Parathyroid adenoma (tissue), 2 donors: ENCODE measurements at regions not wholly inside any gene's neighbourhood (a gene's known extent, or its start where the extent isn't known, plus 50 kb on each side); places are given as distances from the start of the nearest gene placed in this dataset.
"Not testable (repeated sequence)": the region's sequence is repeated elsewhere in the genome, so short reads cannot be mapped to it uniquely, and the experiment has no call there.

Experiments
- H2AFZ ChIP-seq: fragments of 300-600 bp; sonication (generic); one replicate; pipeline ENCODE4 v1.7.0; 2017; ENCODE audit warnings: antibody characterized with exemption, mild to moderate bottlenecking
- H3K27ac ChIP-seq: fragments of 300-600 bp; sonication (generic); one replicate; pipeline ENCODE4 v1.7.0; 2017
- H3K27me3 ChIP-seq: fragments of 300-600 bp; sonication (generic); one replicate; pipeline ENCODE4 v1.7.0; 2017; ENCODE audit warnings: low read length; ENCODE audit not compliant: control insufficient read depth, insufficient read depth
- H3K36me3 ChIP-seq: fragments of 300-600 bp; sonication (generic); one replicate; pipeline ENCODE4 v1.7.0; 2017; ENCODE audit warnings: low read length; ENCODE audit not compliant: control insufficient read depth, insufficient read depth
- H3K4me1 ChIP-seq: fragments of 300-600 bp; sonication (generic); one replicate; pipeline ENCODE4 v1.7.0; 2017; ENCODE audit warnings: control low read depth
- H3K4me2 ChIP-seq: fragments of 300-600 bp; sonication (generic); one replicate; pipeline ENCODE4 v1.7.0; 2017; ENCODE audit warnings: low read length
- H3K4me3 ChIP-seq: fragments of 300-600 bp; sonication (generic); one replicate; pipeline ENCODE4 v1.7.0; 2017; ENCODE audit warnings: low read depth, low read length
- H3K79me2 ChIP-seq: fragments of 300-600 bp; sonication (generic); one replicate; pipeline ENCODE4 v1.7.0; 2017; ENCODE audit warnings: control low read depth
- H3K9ac ChIP-seq: fragments of 300-600 bp; sonication (generic); one replicate; pipeline ENCODE4 v1.7.0; 2017; ENCODE audit warnings: mild to moderate bottlenecking
- H3K9me3 ChIP-seq: fragments of 300-600 bp; sonication (generic); one replicate; pipeline ENCODE4 v1.7.0; 2017; ENCODE audit warnings: low read length; ENCODE audit not compliant: control insufficient read depth
- TF ChIP-seq, protein P1 (sequence below): fragments of 300-600 bp; sonication (generic); IDR thresholded peaks from one replicate; pipeline ENCODE4 v1.7.0; 2017; ENCODE audit warnings: antibody characterized with exemption, mild to moderate bottlenecking
- donor health status: primary hyperparathyroidism.

DNA sequence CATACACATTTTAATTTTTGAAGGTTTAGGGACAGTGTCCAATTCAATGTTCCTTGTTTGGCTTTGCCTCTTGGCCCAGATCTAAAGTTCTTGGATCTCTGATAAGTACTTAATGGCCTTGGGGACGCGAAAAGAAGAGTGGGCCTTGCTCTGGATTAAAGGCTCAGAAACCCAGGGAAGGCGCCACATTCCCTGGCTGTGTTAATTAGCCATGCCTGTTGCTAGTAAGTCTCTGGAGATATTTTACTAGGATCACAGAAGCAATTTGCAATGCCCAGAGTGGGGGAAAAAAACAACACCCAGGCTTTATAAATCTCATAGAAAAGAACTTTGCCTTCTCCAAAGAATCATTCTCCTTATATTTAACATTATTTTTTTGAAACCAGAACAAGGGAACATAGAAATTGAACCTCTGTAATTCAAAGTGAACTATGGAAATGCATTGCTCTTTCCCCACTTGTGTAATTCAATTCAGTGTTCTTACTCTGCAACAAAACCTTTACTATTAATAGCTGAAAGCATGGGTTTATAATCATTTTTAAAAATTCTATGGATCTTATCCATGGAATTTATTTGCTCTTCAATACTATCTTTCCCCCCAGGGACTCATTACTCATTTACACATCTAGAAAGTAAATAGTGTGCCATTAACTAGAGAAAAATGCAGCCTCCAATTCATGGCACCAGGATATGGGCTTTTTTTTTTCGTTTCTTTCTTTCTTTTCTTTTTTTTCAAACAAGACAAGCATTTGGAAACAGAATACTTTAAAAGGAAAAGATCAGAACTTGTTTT, 172.2 kb upstream of the ANKRD55 start:
- Histone ChIP-seq H3K36me3 (no peaks in the 10 kb centered on the region), H3K9me3 (no peaks in the 10 kb centered on the region), H2AFZ (peak overlapping the region; percentile 12), H3K4me2 (no peak overlapping the region), H3K27me3 (no peaks in the 10 kb centered on the region), H3K27ac (no peak overlapping the region), H3K4me3 (no peak overlapping the region), H3K79me2 (no peaks in the 10 kb centered on the region), H3K9ac (no peak overlapping the region), H3K4me1 (peaks cover 12% of the 10 kb centered on the region)
- TF ChIP-seq, protein P1, sequence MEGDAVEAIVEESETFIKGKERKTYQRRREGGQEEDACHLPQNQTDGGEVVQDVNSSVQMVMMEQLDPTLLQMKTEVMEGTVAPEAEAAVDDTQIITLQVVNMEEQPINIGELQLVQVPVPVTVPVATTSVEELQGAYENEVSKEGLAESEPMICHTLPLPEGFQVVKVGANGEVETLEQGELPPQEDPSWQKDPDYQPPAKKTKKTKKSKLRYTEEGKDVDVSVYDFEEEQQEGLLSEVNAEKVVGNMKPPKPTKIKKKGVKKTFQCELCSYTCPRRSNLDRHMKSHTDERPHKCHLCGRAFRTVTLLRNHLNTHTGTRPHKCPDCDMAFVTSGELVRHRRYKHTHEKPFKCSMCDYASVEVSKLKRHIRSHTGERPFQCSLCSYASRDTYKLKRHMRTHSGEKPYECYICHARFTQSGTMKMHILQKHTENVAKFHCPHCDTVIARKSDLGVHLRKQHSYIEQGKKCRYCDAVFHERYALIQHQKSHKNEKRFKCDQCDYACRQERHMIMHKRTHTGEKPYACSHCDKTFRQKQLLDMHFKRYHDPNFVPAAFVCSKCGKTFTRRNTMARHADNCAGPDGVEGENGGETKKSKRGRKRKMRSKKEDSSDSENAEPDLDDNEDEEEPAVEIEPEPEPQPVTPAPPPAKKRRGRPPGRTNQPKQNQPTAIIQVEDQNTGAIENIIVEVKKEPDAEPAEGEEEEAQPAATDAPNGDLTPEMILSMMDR: no peak

GRCh38 chr5:56402266-56403220, 169.4 kb upstream of the ANKRD55 start:
- no peak overlapping the region for H3K4me3 ChIP-seq
- H3K36me3 ChIP-seq: no peaks in the 10 kb centered on the region
- H3K4me2 ChIP-seq: no peak overlapping the region
- no peaks in the 10 kb centered on the region for H3K9me3 ChIP-seq
- no peak overlapping the region for H3K9ac ChIP-seq
- H3K79me2 ChIP-seq: no peaks in the 10 kb centered on the region
- H3K27me3 ChIP-seq: no peaks in the 10 kb centered on the region
- H3K27ac ChIP-seq: no peak overlapping the region
- TF ChIP-seq, protein P1: no peak
- peak overlapping the region; percentile 49 for H2AFZ ChIP-seq
- H3K4me1 ChIP-seq: peaks cover 5% of the 10 kb centered on the region

- H3K4me1 ChIP-seq, H3K4me3 ChIP-seq, H2AFZ ChIP-seq, H3K4me2 ChIP-seq, H3K36me3 ChIP-seq, H3K27me3 ChIP-seq, H3K9ac ChIP-seq, H3K79me2 ChIP-seq, H3K9me3 ChIP-seq, H3K27ac ChIP-seq: not testable (repeated sequence)
These were observed 164.7 kb upstream of the ANKRD55 start for GRCh38 chr5:56397796-56398195.

- no peak overlapping the region for H3K27ac ChIP-seq
- TF ChIP-seq, protein P1: no peak
- no peaks in the 10 kb centered on the region for H3K36me3 ChIP-seq
- no peaks in the 10 kb centered on the region for H3K79me2 ChIP-seq
- H3K4me3 ChIP-seq: no peak overlapping the region
- no peak overlapping the region for H2AFZ ChIP-seq
- H3K9ac ChIP-seq: no peak overlapping the region
- H3K27me3 ChIP-seq: no peaks in the 10 kb centered on the region
- H3K4me2 ChIP-seq: no peak overlapping the region
- H3K4me1 ChIP-seq: peaks cover 5% of the 10 kb centered on the region
- H3K9me3 ChIP-seq: no peaks in the 10 kb centered on the region
These were observed 163.5 kb upstream of the ANKRD55 start for GRCh38 chr5:56396634-56397033.

DNA sequence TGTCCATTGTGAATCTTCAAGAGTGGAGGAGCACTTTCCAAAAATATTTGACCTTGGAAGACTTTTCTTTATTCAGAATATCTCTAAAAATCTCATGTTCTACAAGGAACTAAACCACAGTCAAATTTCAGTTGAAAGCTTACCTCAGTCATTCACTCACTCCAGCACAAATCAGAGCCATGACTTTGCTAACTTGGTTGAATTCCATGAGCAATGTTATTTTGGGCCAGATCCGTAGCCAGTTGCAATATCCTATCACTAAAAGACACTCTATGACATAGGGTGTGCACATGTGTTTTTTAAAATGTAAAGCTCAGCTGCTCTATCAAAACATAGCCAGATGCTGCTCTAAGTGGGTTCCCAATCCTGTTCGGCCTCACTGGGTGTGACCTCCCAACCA, 156.1 kb upstream of the ANKRD55 start:
- TF ChIP-seq, protein P1: no peak
- Histone ChIP-seq H3K9ac (no peak overlapping the region), H3K27me3 (no peaks in the 10 kb centered on the region), H3K79me2 (no peaks in the 10 kb centered on the region), H3K36me3 (no peaks in the 10 kb centered on the region), H3K4me1 (peaks cover 7% of the 10 kb centered on the region), H3K4me2 (no peak overlapping the region), H2AFZ (no peak overlapping the region), H3K4me3 (no peak overlapping the region), H3K27ac (no peak overlapping the region), H3K9me3 (no peaks in the 10 kb centered on the region)
